Smooth muscle cell (in vitro differentiated cells): ENCODE measurements at regions not wholly inside any gene's neighbourhood (a gene's known extent, or its start where the extent isn't known, plus 50 kb on each side); places are given as distances from the start of the nearest gene placed in this dataset.

Source experiments
- DNase-seq: peaks from one replicate; lab custom pipeline; 2025; ENCODE audit not compliant: unreplicated experiment; lab: John Stamatoyannopoulos, UW
- H2AFZ ChIP-seq: fragments of 200-600 bp; sonication (generic); 2 replicates; pipeline ENCODE4 v1.6.0; 2016; ENCODE audit warnings: antibody characterized with exemption, low read depth, mild to moderate bottlenecking
- H3F3A ChIP-seq: fragments of 200-600 bp; sonication (generic); 2 replicates; pipeline ENCODE4 v1.6.0; 2017; ENCODE audit warnings: antibody characterized with exemption, low read depth
- H3K27ac ChIP-seq: fragments of 200-600 bp; sonication (generic); 2 replicates; pipeline ENCODE4 v1.5.1; 2016; ENCODE audit warnings: low read depth, mild to moderate bottlenecking
- H3K27me3 ChIP-seq: fragments of 200-600 bp; sonication (generic); 2 replicates; pipeline ENCODE4 v1.6.1; 2016; ENCODE audit warnings: low read depth, mild to moderate bottlenecking
- H3K36me3 ChIP-seq: fragments of 200-600 bp; sonication (generic); 2 replicates; pipeline ENCODE4 v1.5.1; 2016; ENCODE audit warnings: low read depth
- H3K4me1 ChIP-seq: fragments of 200-600 bp; sonication (generic); 2 replicates; pipeline ENCODE4 v1.5.1; 2016; ENCODE audit warnings: low read depth
- H3K4me2 ChIP-seq: fragments of 200-600 bp; sonication (generic); 2 replicates; pipeline ENCODE4 v1.6.0; 2016; ENCODE audit warnings: mild to moderate bottlenecking
- H3K4me3 ChIP-seq: fragments of 200-600 bp; sonication (generic); 2 replicates; pipeline ENCODE4 v1.5.1; 2016; ENCODE audit warnings: mild to moderate bottlenecking
- H3K79me2 ChIP-seq: fragments of 200-600 bp; sonication (generic); 2 replicates; pipeline ENCODE4 v1.6.0; 2016; ENCODE audit warnings: low read depth, mild to moderate bottlenecking
- H3K9ac ChIP-seq: fragments of 200-600 bp; sonication (generic); 2 replicates; pipeline ENCODE4 v1.6.0; 2016; ENCODE audit warnings: low read depth
- H3K9me3 ChIP-seq: fragments of 200-600 bp; sonication (generic); replicated peaks from 2 replicates; pipeline ENCODE4 v1.5.1; 2016; ENCODE audit warnings: low read depth
- H4K20me1 ChIP-seq: fragments of 200-600 bp; sonication (generic); 2 replicates; pipeline ENCODE4 v1.6.0; 2016; ENCODE audit warnings: low read depth
- CTCF ChIP-seq: fragments of 200-600 bp; sonication (generic); IDR thresholded peaks from 2 replicates; pipeline ENCODE4 v1.5.1; 2017; ENCODE audit warnings: borderline replicate concordance, mild to moderate bottlenecking, antibody characterized with exemption; ENCODE audit not compliant: insufficient read depth, poor library complexity, severe bottlenecking
- WGBS: methylation state at CpG from one replicate; pipeline ENCODE4 v1.1.7; 2016; ENCODE audit warnings: low lambda C conversion rate; 5-methylcytosine and 5-hydroxymethylcytosine counted together

GRCh38 chr10:128979405-128979804 is 487.6 kb upstream of the MGMT start:
- DNase-seq = no peak
- no peaks in the 10 kb centered on the region for H3K27me3 ChIP-seq
- no peak overlapping the region for H2AFZ ChIP-seq
- H3K27ac ChIP-seq = no peak overlapping the region
- no peak overlapping the region for H3K4me3 ChIP-seq
- TF ChIP-seq CTCF = no peak
- no peaks in the 10 kb centered on the region for H3K79me2 ChIP-seq
- H3K36me3 ChIP-seq = no peaks in the 10 kb centered on the region
- no peak overlapping the region for H3K9ac ChIP-seq
- whole genome bisulfite sequencing = 88% methylated on average over 4 of the region's 4 CpGs
- no peaks in the 10 kb centered on the region for H3K4me1 ChIP-seq
- H3K4me2 ChIP-seq = no peak overlapping the region
- no peaks in the 10 kb centered on the region for H3K9me3 ChIP-seq
- no peaks in the 10 kb centered on the region for H4K20me1 ChIP-seq
- H3F3A ChIP-seq = no peaks in the 10 kb centered on the region

GRCh38 chr10:128981251-128981650 is 485.8 kb upstream of the MGMT start:
- no peaks in the 10 kb centered on the region for H3K4me1 ChIP-seq
- H2AFZ ChIP-seq = no peak overlapping the region
- H3K9me3 ChIP-seq = no peaks in the 10 kb centered on the region
- H3K79me2 ChIP-seq = no peaks in the 10 kb centered on the region
- no peak overlapping the region for H3K4me2 ChIP-seq
- no peaks in the 10 kb centered on the region for H3K36me3 ChIP-seq
- H3K27ac ChIP-seq = no peak overlapping the region
- no peak overlapping the region for H3K4me3 ChIP-seq
- H4K20me1 ChIP-seq = no peaks in the 10 kb centered on the region
- H3K27me3 ChIP-seq = no peaks in the 10 kb centered on the region
- TF ChIP-seq CTCF = no peak
- 77% methylated on average over 6 of the region's 6 CpGs for WGBS
- no peak for DNase-seq
- H3F3A ChIP-seq = no peaks in the 10 kb centered on the region
- H3K9ac ChIP-seq = no peak overlapping the region

GRCh38 chr10:128981881-128982615 is 485.0 kb upstream of the MGMT start:
- no peak for TF ChIP-seq CTCF
- no peaks in the 10 kb centered on the region for H3K79me2 ChIP-seq
- no peaks in the 10 kb centered on the region for H3K9me3 ChIP-seq
- H3K4me2 ChIP-seq = no peak overlapping the region
- no peaks in the 10 kb centered on the region for H3K36me3 ChIP-seq
- no peak overlapping the region for H3K27ac ChIP-seq
- no peaks in the 10 kb centered on the region for H3F3A ChIP-seq
- WGBS = 86% methylated on average over 20 of the region's 20 CpGs
- H3K27me3 ChIP-seq = no peaks in the 10 kb centered on the region
- H3K9ac ChIP-seq = no peak overlapping the region
- no peaks in the 10 kb centered on the region for H3K4me1 ChIP-seq
- no peak overlapping the region for H2AFZ ChIP-seq
- H3K4me3 ChIP-seq = no peak overlapping the region
- H4K20me1 ChIP-seq = no peaks in the 10 kb centered on the region
- no peak for DNase-seq

- no peak overlapping the region for H2AFZ ChIP-seq
- 80% methylated on average over 4 of the region's 4 CpGs for WGBS
- TF ChIP-seq CTCF = no peak
- no peaks in the 10 kb centered on the region for H3K9me3 ChIP-seq
- DNase-seq = no peak
- H3K4me3 ChIP-seq = no peak overlapping the region
- H3K4me2 ChIP-seq = no peak overlapping the region
- no peaks in the 10 kb centered on the region for H3F3A ChIP-seq
- H4K20me1 ChIP-seq = no peaks in the 10 kb centered on the region
- no peaks in the 10 kb centered on the region for H3K36me3 ChIP-seq
- no peaks in the 10 kb centered on the region for H3K79me2 ChIP-seq
- no peak overlapping the region for H3K27ac ChIP-seq
- no peak overlapping the region for H3K9ac ChIP-seq
- H3K27me3 ChIP-seq = no peaks in the 10 kb centered on the region
- H3K4me1 ChIP-seq = no peaks in the 10 kb centered on the region
These were observed 484.5 kb upstream of the MGMT start for GRCh38 chr10:128982616-128982915.
